HG03442 (cell line): ENCODE measurements at regions not wholly inside any gene's neighbourhood (a gene's known extent, or its start where the extent isn't known, plus 50 kb on each side); places are given as distances from the start of the nearest gene placed in this dataset.
"Not testable (repeated sequence)": the region's sequence is repeated elsewhere in the genome, so short reads cannot be mapped to it uniquely, and the experiment has no call there.

ENCODE experiments used
- ATAC-seq: cut with Tn5 transposase; IDR thresholded peaks from one replicate; pipeline ENCODE4 v1.9.1; 2021; ENCODE audit warnings: mild to moderate bottlenecking, moderate library complexity; ENCODE audit not compliant: unreplicated experiment

DNA sequence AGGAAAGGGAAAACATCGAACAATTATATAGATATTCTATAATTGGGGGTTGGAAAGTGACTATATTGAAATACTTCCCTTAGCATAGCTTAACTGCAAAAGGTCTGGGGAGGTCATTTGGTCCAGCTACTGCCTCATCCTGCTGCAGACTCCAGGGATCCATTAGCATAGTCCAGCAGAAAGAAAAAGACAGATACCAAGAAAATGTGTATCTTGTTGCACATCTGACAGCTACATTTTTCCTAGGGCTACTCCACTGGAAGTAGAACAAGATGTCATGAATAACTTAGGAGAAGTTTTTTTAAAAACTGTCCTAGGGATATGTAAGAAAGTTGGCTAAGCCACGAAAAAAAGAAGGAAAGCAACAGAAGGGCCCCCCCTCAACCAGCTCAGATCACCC lies 92.9 kb upstream of the SLC30A5 start:
- ATAC-seq = no peak

DNA sequence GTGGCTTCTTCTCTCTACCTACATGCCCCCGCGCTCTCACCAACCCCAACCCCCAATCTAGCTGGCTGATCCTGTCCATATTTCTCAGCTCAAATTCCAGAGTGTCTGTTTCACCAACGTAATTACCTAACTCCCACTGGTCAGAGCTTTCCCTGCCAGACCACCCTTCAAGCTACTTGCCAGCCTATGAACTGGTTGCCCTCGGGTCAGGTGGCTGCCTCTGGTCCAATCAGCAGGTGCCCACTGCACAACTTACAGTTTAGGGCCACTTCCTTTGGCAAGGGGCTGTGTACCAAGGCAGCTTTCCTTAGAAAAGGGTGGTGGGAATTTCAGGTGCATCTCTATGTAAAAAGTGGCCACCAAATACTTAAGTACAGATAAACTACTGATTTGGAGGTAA lies 92.2 kb upstream of the SLC30A5 start:
- no peak for ATAC-seq

DNA sequence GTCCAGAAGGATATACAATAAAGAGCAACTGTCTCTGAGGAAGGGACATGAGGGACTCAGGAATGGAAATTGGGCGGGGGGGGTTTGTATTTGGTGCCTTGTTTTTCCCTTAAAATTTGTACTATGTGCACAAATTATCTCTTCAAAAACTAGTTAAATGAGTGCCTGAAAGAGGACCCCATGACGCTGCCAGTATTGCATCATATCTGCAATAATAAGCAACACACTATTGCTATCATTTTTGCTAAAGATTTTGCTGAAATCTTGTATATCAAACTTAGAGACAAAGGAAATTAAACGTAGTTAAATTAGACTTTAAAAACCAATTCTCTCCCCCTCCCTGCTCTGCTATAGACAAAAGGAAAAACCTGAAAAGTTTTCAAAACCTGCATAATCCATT lies 89.7 kb upstream of the SLC30A5 start:
- ATAC-seq = no peak

DNA sequence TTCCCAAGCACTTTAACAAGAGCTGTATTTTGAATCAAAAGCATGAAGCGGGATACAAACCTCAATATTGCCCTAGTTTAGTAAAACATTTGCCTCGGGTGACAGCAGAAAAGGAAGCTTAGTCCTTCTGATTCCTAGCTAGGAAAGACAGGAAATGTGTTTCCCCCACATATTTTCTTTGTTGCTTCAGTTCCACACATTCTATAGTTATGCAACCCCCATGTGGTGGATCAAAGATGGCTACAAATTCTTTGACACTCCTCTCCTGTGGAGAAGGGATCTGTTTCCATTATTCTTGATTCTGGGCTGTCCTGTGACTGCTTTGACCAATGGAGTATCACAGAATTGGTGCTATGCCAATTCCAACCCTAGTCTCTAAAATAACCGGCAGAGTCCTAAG lies 89.1 kb upstream of the SLC30A5 start:
- ATAC-seq = no peak

DNA sequence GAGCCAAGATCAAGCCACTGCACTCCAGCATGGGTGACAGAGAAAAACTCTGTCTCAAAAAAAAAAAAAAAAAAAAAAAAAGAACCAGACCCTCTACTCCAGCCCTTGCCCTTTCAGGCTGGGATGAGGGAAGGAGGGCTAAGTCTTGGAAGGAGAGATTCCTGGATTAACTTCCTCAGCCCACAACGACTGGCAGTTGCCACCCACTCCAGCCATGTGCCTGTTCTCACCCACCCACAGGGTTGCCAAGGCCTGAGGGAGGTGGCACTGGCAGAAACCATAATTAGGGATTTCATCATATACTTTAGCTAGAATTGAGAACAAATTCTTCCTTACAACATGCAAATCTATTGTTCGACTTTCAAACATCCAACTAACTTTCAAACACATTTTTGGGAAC lies 87.8 kb upstream of the SLC30A5 start:
- ATAC-seq = no peak

DNA sequence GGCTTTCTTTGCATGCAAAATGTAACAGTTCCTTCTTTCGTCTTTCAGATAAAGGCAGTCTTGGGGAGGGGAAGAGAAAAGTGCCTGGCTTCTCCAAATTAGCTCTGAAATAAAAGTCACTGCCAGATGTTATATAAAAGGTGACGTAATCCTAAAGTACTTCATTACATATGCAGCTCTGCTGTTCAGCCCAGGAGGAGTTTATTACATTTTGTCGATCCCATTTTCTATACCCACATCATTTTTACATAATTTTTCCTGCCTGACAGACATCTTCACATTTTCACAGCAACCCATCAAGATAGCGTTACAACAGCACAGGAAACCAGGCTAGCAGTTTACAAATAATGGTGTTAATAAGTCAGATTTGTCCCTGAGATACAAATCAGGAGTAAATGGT lies 86.7 kb upstream of the SLC30A5 start:
- ATAC-seq = no peak

DNA sequence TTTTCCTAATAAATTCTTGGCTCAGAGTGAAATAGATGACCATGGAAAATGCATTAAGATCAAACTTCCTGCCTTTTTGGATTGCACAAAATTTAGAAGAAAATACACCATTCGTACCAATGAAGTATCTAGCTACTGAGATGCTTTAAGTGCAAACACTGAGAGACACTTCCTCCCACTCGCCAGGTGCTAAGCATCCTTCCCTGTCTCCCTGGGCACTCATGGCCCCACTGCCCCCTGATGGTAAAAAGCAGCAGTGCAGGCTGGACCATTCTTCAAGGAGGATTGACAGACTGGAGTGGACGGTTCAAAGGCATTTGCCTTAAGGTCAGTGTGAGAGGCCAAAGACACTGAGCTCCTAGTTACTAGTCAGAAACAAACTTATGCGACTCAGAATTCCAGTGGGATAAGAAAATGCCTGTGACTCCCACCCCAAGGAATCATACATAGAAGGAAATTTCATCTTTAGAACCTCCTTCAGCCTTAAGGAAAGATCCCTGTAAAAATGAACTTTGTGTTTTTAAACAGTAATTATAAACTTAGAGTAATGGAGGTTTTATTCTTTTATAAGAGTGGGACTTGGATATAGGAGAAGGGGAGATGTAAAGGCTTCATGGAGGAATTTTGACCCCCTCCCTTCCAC lies 86.0 kb upstream of the SLC30A5 start:
- ATAC-seq = peak; percentile 78

DNA sequence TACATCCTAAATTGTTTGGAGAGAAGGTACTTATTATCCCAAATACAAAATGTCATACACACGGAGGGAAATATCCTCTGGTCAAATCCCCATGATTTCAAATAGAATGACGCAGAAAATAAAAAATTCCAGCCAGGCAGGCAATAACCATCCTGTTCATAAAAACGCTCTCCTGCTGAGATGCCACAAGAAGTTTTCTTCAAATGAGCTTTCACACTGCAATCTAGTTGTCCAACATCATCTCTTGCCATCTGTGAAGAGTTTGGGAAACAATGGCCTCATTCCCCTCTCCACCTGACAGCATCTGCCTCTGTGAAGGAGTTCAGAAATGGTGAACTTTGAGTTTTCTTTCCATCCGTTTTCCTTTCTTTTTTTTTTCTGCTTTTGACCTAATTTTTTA lies 83.3 kb upstream of the SLC30A5 start:
- ATAC-seq = no peak

DNA sequence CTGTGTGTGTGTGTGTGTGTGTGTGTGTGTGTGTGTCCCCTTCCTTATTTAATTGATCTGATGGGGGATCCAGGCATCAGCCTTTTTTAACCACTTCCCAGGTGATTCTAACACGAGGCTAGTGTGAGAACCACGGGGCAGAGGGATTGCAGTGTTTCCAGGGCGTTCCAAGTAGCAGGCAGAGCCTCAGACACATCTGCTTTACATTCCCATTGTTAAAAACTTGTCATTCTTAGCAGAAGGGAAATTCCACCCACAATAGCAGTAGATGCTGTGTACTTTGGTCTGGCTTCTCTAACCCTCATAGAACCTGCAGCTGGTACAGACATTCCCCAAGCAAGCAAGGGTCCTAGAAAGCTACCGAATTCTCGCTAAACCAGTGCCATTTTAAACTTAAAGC lies 81.9 kb upstream of the SLC30A5 start:
- ATAC-seq = no peak

DNA sequence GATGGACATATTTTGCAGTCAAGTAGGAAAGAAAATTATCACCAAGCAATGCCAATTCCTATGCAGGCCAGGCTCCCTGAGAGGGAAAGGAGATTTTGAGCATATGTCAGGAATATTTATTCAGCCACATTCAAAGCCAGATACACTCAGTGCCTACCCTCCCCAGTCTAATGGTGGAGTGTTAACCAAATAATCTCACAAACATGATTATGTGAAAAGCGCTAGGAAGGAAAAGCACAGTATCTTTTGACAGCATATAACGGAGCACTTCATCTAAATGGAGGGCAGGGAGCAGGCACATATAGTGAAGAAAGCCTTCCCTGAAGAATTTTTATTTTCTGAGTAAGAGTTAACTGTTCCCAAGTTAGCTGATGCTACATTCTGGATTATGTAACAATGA lies 80.3 kb upstream of the SLC30A5 start:
- ATAC-seq = no peak

DNA sequence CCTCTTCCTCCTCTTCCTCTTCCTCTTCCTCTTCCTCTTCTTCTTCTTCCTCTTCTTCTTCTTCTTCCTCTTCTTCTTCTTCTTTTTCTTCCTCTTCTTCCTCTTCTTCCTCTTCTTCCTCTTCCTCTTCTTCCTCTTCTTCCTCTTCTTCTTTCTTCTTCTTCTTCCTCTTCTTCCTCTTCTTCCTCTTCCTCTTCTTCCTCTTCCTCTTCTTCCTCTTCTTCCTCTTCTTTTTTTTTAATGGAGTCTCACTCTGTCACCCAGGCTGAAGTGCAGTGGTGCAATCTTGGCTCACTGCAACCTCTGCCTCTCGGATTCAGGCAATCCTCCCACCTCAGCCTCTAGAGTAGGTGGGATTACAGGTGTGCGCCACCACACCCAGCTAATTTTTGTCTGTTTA lies 79.8 kb upstream of the SLC30A5 start:
- ATAC-seq = not testable (repeated sequence)

DNA sequence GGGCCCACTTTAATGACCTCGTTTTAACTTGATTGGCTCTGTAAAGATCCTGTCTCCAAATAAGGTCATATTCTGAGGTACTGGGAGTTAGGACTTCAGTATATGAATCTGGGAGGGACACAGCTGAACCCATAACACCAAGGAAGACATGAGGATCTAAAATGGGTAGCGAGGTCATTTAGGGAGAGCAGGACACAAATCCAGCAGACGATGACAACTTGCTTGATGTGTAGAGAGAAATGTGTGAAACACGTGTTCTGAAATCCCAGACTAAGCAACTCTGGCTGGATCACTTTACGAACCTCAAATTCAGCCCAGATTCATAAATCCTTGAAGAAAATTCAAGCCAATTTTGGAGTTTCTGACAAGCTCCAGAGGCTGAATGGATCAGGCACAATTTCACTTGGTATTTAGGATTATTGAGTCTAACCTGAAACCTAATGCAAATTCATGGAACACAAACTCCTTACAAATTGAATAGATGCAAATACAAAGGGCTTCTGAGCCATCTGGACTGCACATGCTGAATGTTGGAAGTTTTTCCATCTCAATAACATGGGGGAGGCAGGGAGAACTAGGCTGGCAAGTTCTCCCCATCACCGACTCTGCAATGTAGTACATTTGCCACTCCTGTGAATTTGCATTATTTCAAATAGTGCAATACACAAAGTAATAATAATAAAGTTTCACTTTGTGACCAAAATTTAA lies 74.0 kb upstream of the SLC30A5 start:
- ATAC-seq = no peak

DNA sequence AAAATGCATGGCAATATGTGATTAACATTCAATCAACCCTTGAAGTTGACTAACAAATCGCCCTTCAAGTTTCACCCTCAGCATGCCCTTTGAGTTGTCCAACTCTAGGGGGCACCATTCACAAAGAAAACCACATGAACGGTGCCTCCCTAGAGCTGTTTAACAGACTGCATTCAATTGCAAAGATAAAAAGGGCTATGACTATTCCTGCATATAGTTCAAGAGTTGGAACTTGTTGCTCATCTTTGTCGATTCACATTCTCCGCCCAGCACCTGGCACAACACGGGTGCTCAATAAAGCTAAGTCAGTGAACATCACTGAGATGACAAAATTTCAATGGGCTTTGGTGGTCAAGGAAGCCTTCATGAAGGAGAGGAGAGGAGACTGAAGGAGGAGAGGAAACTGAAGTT lies 69.6 kb upstream of the SLC30A5 start:
- no peak for ATAC-seq

DNA sequence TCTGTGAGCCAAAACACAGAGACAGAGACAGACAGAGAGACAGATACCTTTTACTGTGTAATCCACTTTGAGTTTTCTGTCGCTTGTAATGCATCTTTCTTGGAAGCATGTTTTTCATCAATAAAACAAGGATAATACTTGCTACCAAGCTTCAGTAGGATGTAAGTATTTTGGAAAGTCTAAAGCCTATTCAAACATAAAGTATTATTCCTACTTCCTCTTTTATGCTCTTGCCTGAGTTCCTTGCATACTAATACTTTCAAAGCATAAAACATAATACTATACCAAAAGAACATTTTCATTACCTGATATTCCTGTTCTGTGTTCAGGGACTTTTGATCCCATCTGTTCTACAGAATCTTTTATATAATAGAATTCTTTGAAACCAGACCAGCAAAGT lies 64.5 kb upstream of the SLC30A5 start:
- ATAC-seq = no peak

DNA sequence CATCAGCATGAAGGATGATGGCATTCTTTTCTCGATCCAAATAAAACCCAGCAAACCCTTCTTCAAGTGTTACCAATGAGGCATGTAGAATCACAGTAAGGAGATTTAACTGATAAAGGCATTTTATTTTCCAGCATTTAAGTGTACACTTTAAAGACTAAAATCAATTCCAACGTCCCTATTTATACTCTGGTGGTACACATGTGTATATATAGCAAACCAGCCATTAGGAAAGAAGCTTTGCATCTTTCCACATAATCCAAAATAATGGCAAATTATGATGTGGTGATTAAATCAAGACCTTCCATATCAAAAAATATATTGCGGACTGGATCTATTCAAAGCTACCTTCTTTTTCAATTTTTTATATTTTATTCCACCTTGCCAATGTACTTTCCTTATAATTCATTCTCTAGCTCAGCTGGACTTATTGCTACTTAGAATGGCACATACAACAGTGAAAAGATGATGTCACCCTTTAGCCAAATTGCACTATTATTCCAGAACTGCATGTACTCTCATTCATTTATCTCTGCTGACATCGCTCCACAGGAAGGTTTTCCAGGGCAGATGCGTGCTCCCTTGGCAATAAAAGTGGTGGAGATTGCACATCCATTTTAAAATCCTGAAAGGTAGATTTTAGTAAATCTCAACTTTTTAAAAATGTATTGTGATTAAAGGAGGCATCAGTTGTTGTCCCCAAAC lies 63.3 kb upstream of the SLC30A5 start:
- no peak for ATAC-seq

DNA sequence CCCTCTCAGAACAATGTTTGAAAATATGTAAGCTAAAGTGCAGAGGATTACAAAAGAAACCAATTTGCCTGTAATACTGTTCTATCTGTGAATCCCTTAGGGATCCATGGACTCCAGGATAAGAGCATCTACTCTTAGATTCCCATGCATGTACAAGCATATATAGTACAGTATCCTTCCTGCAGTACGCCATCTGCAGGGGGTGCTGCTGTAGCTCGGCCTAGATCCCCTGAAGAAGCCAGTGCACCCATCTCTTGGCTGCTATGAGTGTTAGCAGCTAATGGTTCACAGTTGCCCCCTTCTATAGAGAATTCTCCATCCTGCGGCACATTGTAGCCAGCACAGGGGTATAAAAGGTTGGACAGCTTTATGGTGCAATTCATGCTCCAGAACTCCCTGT lies 61.8 kb upstream of the SLC30A5 start:
- ATAC-seq = no peak

DNA sequence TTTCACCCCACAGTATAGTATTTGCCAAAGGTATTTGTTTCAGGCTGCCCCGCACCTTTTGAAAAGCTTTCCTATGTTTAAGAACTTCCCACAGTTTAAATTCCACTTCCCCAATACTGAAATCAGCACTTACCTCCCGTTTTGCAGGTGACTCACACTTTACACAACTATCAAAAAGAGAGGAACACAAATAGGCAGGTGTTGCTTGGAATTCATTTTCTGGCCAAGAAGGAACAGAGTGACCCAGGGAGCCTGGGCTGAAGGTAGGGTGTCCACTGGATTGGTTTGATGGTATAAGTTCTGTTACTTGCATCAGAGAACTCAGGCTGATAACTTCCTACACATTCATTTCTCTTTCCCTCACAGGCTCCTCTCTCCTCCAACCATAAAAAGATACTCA lies 60.1 kb upstream of the SLC30A5 start:
- no peak for ATAC-seq

DNA sequence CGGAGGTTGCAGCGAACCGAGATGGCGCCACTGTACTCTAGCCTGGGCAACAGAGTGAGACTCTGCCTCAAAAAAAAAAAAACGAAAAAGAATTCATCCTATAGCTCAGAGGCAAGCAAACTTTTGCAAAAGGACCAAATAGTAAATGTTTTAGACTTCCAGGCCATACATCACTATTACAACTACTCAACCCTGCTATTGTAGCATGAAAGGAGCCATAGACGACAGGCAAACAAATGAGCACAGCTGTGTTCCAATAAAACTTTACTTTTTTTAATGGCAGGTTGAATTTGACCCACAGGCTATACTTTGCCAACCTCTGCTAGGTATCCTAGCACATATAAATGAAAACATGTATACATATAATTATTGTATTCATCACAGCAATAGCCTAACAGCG lies 58.9 kb upstream of the SLC30A5 start:
- ATAC-seq = no peak

DNA sequence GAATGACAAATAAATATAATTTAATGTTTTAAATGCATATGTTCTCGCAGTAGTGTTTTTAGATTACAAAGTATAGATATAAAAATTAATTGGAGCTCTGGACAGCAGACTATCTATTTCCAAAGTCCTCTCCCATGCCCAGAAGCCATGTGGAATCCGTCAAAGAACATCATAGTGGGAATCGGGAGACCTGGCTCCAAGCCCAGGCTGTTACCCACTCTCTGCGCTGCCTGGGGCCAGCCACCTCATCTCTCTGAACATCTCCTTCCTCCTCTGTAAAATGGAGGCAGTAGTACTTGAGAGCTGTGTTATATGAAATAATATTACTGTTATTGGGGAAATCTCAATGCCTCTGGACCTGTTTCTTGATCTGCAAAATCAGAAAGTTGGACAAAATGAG lies 58.1 kb upstream of the SLC30A5 start:
- no peak for ATAC-seq

DNA sequence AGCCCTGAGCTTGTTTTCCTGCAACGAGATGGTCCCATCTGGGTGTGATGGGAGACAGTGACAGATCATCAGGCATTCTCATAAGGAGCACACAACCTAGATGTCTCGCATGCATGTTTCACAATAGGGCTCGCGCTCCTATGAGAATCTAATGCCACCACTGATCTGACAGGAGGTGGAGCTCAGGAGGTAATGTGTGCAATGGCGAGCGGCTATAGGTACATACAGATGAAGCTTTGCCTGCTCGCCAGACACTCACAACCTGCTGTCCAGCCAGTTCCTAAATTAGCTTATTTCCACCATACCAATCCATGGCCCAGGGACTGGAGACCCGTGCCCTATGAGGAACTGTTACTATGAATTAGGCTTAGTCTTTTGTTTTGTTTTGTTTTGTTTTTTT lies 55.3 kb upstream of the SLC30A5 start:
- no peak for ATAC-seq

DNA sequence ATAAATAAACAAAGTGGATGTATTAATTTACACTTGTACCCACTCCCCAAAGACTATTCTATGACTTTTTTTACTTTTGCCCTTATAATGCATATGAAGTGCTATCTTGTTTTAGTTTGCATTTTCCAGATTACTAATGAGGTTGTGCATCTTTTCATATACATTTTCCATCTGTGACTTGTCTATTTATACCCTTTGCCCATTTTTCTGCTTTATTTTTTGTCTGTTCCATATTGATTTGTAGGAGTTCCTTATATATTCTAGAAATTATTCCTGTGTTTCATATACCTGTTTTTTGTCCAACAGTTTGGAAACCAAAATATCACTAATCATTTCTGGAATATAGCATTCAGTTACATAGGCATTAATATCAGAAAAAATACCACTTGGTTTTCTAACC lies 54.0 kb upstream of the SLC30A5 start:
- no peak for ATAC-seq

DNA sequence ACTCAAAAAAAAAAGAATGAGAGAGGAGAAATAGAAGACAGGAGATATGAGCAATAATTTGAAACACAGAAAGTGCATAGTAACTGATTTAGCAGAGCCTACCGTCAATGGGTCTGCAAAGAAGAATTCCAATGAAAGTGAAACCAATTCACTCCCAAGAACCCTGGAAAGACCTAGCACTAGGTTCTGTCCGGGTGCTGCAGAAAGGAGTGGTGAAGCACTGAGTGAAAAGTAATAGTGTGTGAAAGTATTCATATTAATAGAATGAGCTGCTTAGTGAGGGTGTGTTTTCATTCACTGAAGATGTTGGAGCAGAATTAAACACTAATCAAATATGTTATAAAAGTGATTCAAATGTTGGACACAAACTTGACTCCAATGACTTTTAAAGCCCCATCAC lies 51.3 kb upstream of the SLC30A5 start:
- ATAC-seq = peak; percentile 34
